HG02852 (cell line): ENCODE measurements at regions not wholly inside any gene's neighbourhood (a gene's known extent, or its start where the extent isn't known, plus 50 kb on each side); places are given as distances from the start of the nearest gene placed in this dataset.
"Not testable (repeated sequence)": the region's sequence is repeated elsewhere in the genome, so short reads cannot be mapped to it uniquely, and the experiment has no call there.

Experiments
- ATAC-seq: cut with Tn5 transposase; IDR thresholded peaks from one replicate; pipeline ENCODE4 v1.9.1; 2021; ENCODE audit warnings: mild to moderate bottlenecking, moderate library complexity; ENCODE audit not compliant: unreplicated experiment

- ATAC-seq = no peak
Observed at GRCh38 chr2:195572895-195573683, 83.9 kb upstream of the SLC39A10 start.

GRCh38 chr2:195570329-195570728, 86.7 kb upstream of the SLC39A10 start:
- no peak for ATAC-seq

- ATAC-seq = no peak
Observed at GRCh38 chr2:195569255-195569654, 87.8 kb upstream of the SLC39A10 start.

- not testable (repeated sequence) for ATAC-seq
Observed at GRCh38 chr2:195564625-195565135, 92.3 kb upstream of the SLC39A10 start.

- ATAC-seq = no peak
Observed at GRCh38 chr2:195563857-195564512, 93.0 kb upstream of the SLC39A10 start.

GRCh38 chr2:195562570-195563566, 94.2 kb upstream of the SLC39A10 start:
- no peak for ATAC-seq

- peak; percentile 35 for ATAC-seq
Observed at GRCh38 chr2:195561116-195561921, 95.7 kb upstream of the SLC39A10 start.

GRCh38 chr2:195560209-195560895, 96.7 kb upstream of the SLC39A10 start:
- ATAC-seq = no peak

- ATAC-seq = peak; percentile 84
Observed at GRCh38 chr2:195559431-195559914, 97.6 kb upstream of the SLC39A10 start.

GRCh38 chr2:195555971-195556370, 101.1 kb upstream of the SLC39A10 start:
- no peak for ATAC-seq

GRCh38 chr2:195552581-195552980, 104.4 kb upstream of the SLC39A10 start:
- no peak for ATAC-seq

GRCh38 chr2:195548198-195548940, 108.7 kb upstream of the SLC39A10 start:
- ATAC-seq = no peak

- not testable (repeated sequence) for ATAC-seq
Observed at GRCh38 chr2:195547268-195547840, 109.7 kb upstream of the SLC39A10 start.

- no peak for ATAC-seq
Observed at GRCh38 chr2:195545811-195546210, 111.2 kb upstream of the SLC39A10 start.

- peak; percentile 75 for ATAC-seq
Observed at GRCh38 chr2:195543902-195544894, 112.8 kb upstream of the SLC39A10 start.

- no peak for ATAC-seq
Observed at GRCh38 chr2:195543063-195543462, 114.0 kb upstream of the SLC39A10 start.

GRCh38 chr2:195542067-195542466, 115.0 kb upstream of the SLC39A10 start:
- ATAC-seq = no peak
